ENCODE measurements at regions not wholly inside any gene's neighbourhood (a gene's known extent, or its start where the extent isn't known, plus 50 kb on each side); places are given as distances from the start of the nearest gene placed in this dataset.

GRCh38 chr5:53326424-53327153 lies 153.8 kb upstream of the FST start:
- H3K27me3 ChIP-seq: no peaks in the 10 kb centered on the region
- no peak overlapping the region for H3K27ac ChIP-seq
- ATAC-seq: no peak
- H3K9me3 ChIP-seq: no peaks in the 10 kb centered on the region
- 87% methylated on average over 7 of the region's 7 CpGs for WGBS (ENCODE audit: insufficient coverage, low coverage, low lambda C conversion rate, missing lambda C conversion rate)
- H3K36me3 ChIP-seq: no peaks in the 10 kb centered on the region
- no peak overlapping the region for H3K4me3 ChIP-seq
- no peak for DNase-seq
- peaks cover 0 to 14% (median 3%) of the 10 kb centered on the region in 4 donors for H3K4me1 ChIP-seq
- no peak for TF ChIP-seq CTCF (IDR thresholded peaks at IDR 0.05)
- no peak for TF ChIP-seq POLR2A (IDR thresholded peaks at IDR 0.05)
- intact Hi-C loops (cut with DNase I): no loop called here

GRCh38 chr5:53327811-53328334 lies 152.6 kb upstream of the FST start:
- TF ChIP-seq POLR2A (IDR thresholded peaks at IDR 0.05) (no peak), CTCF (IDR thresholded peaks at IDR 0.05) (no peak)
- DNase-seq: no peak
- Histone ChIP-seq H3K4me1 (peaks cover 0 to 17% (median 5%) of the 10 kb centered on the region in 4 donors), H3K36me3 (no peaks in the 10 kb centered on the region), H3K4me3 (no peak overlapping the region), H3K27ac (no peak overlapping the region), H3K9me3 (no peaks in the 10 kb centered on the region), H3K27me3 (no peaks in the 10 kb centered on the region)
- WGBS (ENCODE audit: insufficient coverage, low coverage, low lambda C conversion rate, missing lambda C conversion rate): 63% methylated on average over 2 of the region's 2 CpGs
- ATAC-seq: no peak
- intact Hi-C loops (cut with DNase I): no loop called here

GRCh38 chr5:53330491-53330890 lies 149.9 kb upstream of the FST start:
- TF ChIP-seq CTCF (IDR thresholded peaks at IDR 0.05) (no peak), POLR2A (IDR thresholded peaks at IDR 0.05) (no peak)
- intact Hi-C loops (cut with DNase I): no loop called here
- no peaks in the 10 kb centered on the region for H3K27me3 ChIP-seq
- DNase-seq (no peak), ATAC-seq (peak in 3 of 4 donors; percentile 49 to 68 (median 60))
- 20% methylated on average over 2 of the region's 2 CpGs for WGBS (ENCODE audit: insufficient coverage, low coverage, low lambda C conversion rate, missing lambda C conversion rate)
- no peak overlapping the region for H3K4me3 ChIP-seq
- no peaks in the 10 kb centered on the region for H3K36me3 ChIP-seq
- H3K9me3 ChIP-seq: no peaks in the 10 kb centered on the region
- H3K27ac ChIP-seq: no peak overlapping the region
- H3K4me1 ChIP-seq: peaks cover 0 to 17% (median 5%) of the 10 kb centered on the region in 4 donors

GRCh38 chr5:53331463-53331862 lies 149.0 kb upstream of the FST start:
- H3K9me3 ChIP-seq: no peaks in the 10 kb centered on the region
- intact Hi-C loops (cut with DNase I): no loop called here
- 75% methylated on average over 1 of the region's 1 CpG for WGBS (ENCODE audit: insufficient coverage, low coverage, low lambda C conversion rate, missing lambda C conversion rate)
- H3K27me3 ChIP-seq: no peaks in the 10 kb centered on the region
- no peak overlapping the region for H3K27ac ChIP-seq
- no peak overlapping the region for H3K4me3 ChIP-seq
- H3K4me1 ChIP-seq: peaks cover 0 to 17% (median 5%) of the 10 kb centered on the region in 4 donors
- DNase-seq (no peak), ATAC-seq (no peak)
- TF ChIP-seq POLR2A (IDR thresholded peaks at IDR 0.05) (no peak), CTCF (IDR thresholded peaks at IDR 0.05) (no peak)
- H3K36me3 ChIP-seq: no peaks in the 10 kb centered on the region

Data from right lobe of liver (tissue), 6 donors.